ENCODE measurements at regions not wholly inside any gene's neighbourhood (a gene's known extent, or its start where the extent isn't known, plus 50 kb on each side); places are given as distances from the start of the nearest gene placed in this dataset.

- no peak overlapping the region for H3K4me3 ChIP-seq (replicated peaks in 1 of 3; ENCODE audit: low read depth in 2 of 3, low read length in 3 of 3)
- no peak overlapping the region for H3K27ac ChIP-seq (ENCODE audit: low read depth in 1 of 2, low read length in 2 of 2)
- H3K4me1 ChIP-seq (ENCODE audit: control insufficient read depth in 1 of 2, insufficient read depth in 2 of 2, low read length in 2 of 2): no peaks in the 10 kb centered on the region
- peaks cover 0 to 21% of the 10 kb centered on the region in 2 donors for H3K9me3 ChIP-seq (replicated peaks in 1 of 2; ENCODE audit: control insufficient read depth in 1 of 2, insufficient read depth in 1 of 2, low read length in 2 of 2)
- no peak overlapping the region for H3K27ac Mint-ChIP-seq
- no peaks in the 10 kb centered on the region for H3K79me2 ChIP-seq (ENCODE audit: insufficient read depth, low read length)
- intact Hi-C loops (cut with micrococcal nuclease): no loop called here
- no peak for DNase-seq
- no peaks in the 10 kb centered on the region for H3K36me3 Mint-ChIP-seq
- no peak for TF ChIP-seq CTCF (IDR thresholded peaks at IDR 0.05)
- no peak overlapping the region for H2AFZ ChIP-seq (ENCODE audit: insufficient read depth, low read depth, low read length, poor library complexity, severe bottlenecking)
- no peaks in the 10 kb centered on the region for H3K4me1 Mint-ChIP-seq
- no peaks in the 10 kb centered on the region for H4K20me1 ChIP-seq (ENCODE audit: insufficient read depth, low read length)
- H3K9me3 Mint-ChIP-seq: peaks cover 4 to 18% (median 5%) of the 10 kb centered on the region in 7 donors
- H3K27me3 ChIP-seq (ENCODE audit: control insufficient read depth in 2 of 2, insufficient read depth in 2 of 2, low read length in 2 of 2): no peaks in the 10 kb centered on the region
- H3K9ac ChIP-seq (ENCODE audit: insufficient read depth, low read length, poor library complexity, severe bottlenecking): no peak overlapping the region
- no peaks in the 10 kb centered on the region for H3K36me3 ChIP-seq (replicated peaks in 1 of 2; ENCODE audit: control insufficient read depth in 1 of 2, insufficient read depth in 2 of 2, low read length in 2 of 2)
- H3K27me3 Mint-ChIP-seq (ENCODE audit: low read depth in 3 of 3): peaks cover 3 to 6% (median 3%) of the 10 kb centered on the region in 3 donors
- H3K4me2 ChIP-seq (replicated peaks; ENCODE audit: extremely low read depth, low read length, poor library complexity, severe bottlenecking): no peak overlapping the region
- no CpG with 5 or more reads among the region's 4 CpGs for WGBS (ENCODE audit: insufficient coverage)
- H3K4me3 Mint-ChIP-seq: no peak overlapping the region
Observed at GRCh38 chr7:133195868-133196267, 57.0 kb upstream of the EXOC4 start.

GRCh38 chr7:133196856-133197612 lies 55.8 kb upstream of the EXOC4 start:
- Mint-ChIP-seq H3K9me3 (peaks cover 4 to 18% (median 5%) of the 10 kb centered on the region in 7 donors), H3K27me3 (ENCODE audit: low read depth in 3 of 3) (peaks cover 3 to 7% (median 3%) of the 10 kb centered on the region in 3 donors), H3K36me3 (no peaks in the 10 kb centered on the region), H3K4me1 (no peaks in the 10 kb centered on the region), H3K27ac (no peak overlapping the region), H3K4me3 (no peak overlapping the region)
- 75% methylated on average over 10 of the region's 15 CpGs for WGBS (ENCODE audit: insufficient coverage)
- Histone ChIP-seq H3K27ac (ENCODE audit: low read depth in 1 of 2, low read length in 2 of 2) (no peak overlapping the region), H3K4me2 (replicated peaks; ENCODE audit: extremely low read depth, low read length, poor library complexity, severe bottlenecking) (no peak overlapping the region), H3K36me3 (replicated peaks in 1 of 2; ENCODE audit: control insufficient read depth in 1 of 2, insufficient read depth in 2 of 2, low read length in 2 of 2) (no peaks in the 10 kb centered on the region), H3K9ac (ENCODE audit: insufficient read depth, low read length, poor library complexity, severe bottlenecking) (no peak overlapping the region), H3K9me3 (replicated peaks in 1 of 2; ENCODE audit: control insufficient read depth in 1 of 2, insufficient read depth in 1 of 2, low read length in 2 of 2) (peaks cover 0 to 21% of the 10 kb centered on the region in 2 donors), H2AFZ (ENCODE audit: insufficient read depth, low read depth, low read length, poor library complexity, severe bottlenecking) (no peak overlapping the region), H3K79me2 (ENCODE audit: insufficient read depth, low read length) (no peaks in the 10 kb centered on the region), H3K4me3 (replicated peaks in 1 of 3; ENCODE audit: low read depth in 2 of 3, low read length in 3 of 3) (no peak overlapping the region), H3K27me3 (ENCODE audit: control insufficient read depth in 2 of 2, insufficient read depth in 2 of 2, low read length in 2 of 2) (no peaks in the 10 kb centered on the region), H4K20me1 (ENCODE audit: insufficient read depth, low read length) (no peaks in the 10 kb centered on the region), H3K4me1 (ENCODE audit: control insufficient read depth in 1 of 2, insufficient read depth in 2 of 2, low read length in 2 of 2) (no peaks in the 10 kb centered on the region)
- DNase-seq: no peak
- intact Hi-C loops (cut with micrococcal nuclease): no loop called here
- TF ChIP-seq CTCF (IDR thresholded peaks at IDR 0.05): no peak
